IgD-negative memory B cell (primary cell): ENCODE measurements at regions not wholly inside any gene's neighbourhood (a gene's known extent, or its start where the extent isn't known, plus 50 kb on each side); places are given as distances from the start of the nearest gene placed in this dataset.
"Not testable (repeated sequence)": the region's sequence is repeated elsewhere in the genome, so short reads cannot be mapped to it uniquely, and the experiment has no call there.

ENCODE experiments used
- H3K27ac Mint-ChIP-seq, 3 donors: one replicate each; pipeline ENCODE4 v1.8.0; 2020 to 2022; ENCODE audit warnings: mild to moderate bottlenecking in 3 of 3, mixed read lengths in 3 of 3, moderate library complexity in 1 of 3
- H3K27me3 Mint-ChIP-seq: one replicate; pipeline ENCODE4 v1.8.0; 2021; ENCODE audit warnings: mixed read lengths
- H3K36me3 Mint-ChIP-seq: one replicate; pipeline ENCODE4 v1.8.0; 2020; ENCODE audit warnings: mild to moderate bottlenecking, mixed read lengths
- H3K4me1 Mint-ChIP-seq, 3 donors: one replicate each; pipeline ENCODE4 v1.8.0; 2020 to 2022; ENCODE audit warnings: mixed read lengths in 3 of 3, mild to moderate bottlenecking in 1 of 3
- H3K4me3 Mint-ChIP-seq, 4 donors: one replicate each; pipeline ENCODE4 v1.8.0; 2020 to 2022; ENCODE audit warnings: mild to moderate bottlenecking in 4 of 4, mixed read lengths in 4 of 4, moderate library complexity in 3 of 4
- H3K9me3 Mint-ChIP-seq, 3 donors: one replicate each; pipeline ENCODE4 v1.8.0; 2020 to 2021; ENCODE audit warnings: mixed read lengths in 3 of 3, mild to moderate bottlenecking in 1 of 3

GRCh38 chr18:78799382-78800089, 180.1 kb upstream of the SALL3 start:
- no peaks in the 10 kb centered on the region for H3K4me1 Mint-ChIP-seq
- peak overlapping the region in 1 of 3 donors; percentile 0 for H3K27ac Mint-ChIP-seq

DNA sequence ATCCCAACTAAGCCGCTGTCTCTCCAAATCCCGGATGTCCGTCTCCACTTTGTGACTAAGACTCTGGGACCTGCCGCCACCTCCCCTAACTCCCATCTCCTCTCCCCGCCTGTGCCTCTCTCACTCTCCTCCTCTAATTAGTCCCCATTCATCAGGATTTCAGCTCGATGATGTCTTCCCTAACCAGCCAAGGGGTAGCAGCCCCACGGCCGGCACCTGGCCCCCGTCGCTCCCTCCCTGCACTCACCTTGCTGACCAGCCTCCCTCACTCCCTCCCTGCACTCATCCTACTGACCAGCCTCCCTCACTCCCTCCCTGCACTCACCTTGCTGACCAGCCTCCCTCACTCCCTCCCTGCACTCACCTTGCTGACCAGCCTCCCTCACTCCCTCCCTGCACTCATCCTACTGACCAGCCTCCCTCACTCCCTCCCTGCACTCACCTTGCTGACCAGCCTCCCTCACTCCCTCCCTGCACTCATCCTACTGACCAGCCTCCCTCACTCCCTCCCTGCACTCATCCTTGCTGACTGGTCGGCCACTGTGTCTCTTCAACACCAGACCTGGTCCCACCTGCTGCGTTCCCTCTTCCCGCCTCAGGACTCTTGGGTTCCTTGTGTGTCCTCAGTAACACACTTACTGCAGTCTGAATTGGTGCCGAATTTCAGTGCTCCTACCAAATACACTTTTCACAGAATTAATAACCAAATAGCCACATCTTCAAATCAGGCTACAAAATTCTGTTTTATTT, 179.3 kb upstream of the SALL3 start:
- H3K4me3 Mint-ChIP-seq, H3K36me3 Mint-ChIP-seq, H3K9me3 Mint-ChIP-seq, H3K4me1 Mint-ChIP-seq, H3K27ac Mint-ChIP-seq, H3K27me3 Mint-ChIP-seq: not testable (repeated sequence)

More at GRCh38 chr18:78799382-78800089, 180.1 kb upstream of the SALL3 start:
- Mint-ChIP-seq H3K36me3 (no peaks in the 10 kb centered on the region), H3K9me3 (peaks cover 4 to 5% (median 4%) of the 10 kb centered on the region in 3 donors), H3K27me3 (no peaks in the 10 kb centered on the region), H3K4me3 (no peak overlapping the region)

- Mint-ChIP-seq H3K9me3 (peaks cover 4 to 5% (median 4%) of the 10 kb centered on the region in 3 donors), H3K36me3 (no peaks in the 10 kb centered on the region), H3K27me3 (no peaks in the 10 kb centered on the region), H3K4me3 (no peak overlapping the region), H3K27ac (no peak overlapping the region), H3K4me1 (no peaks in the 10 kb centered on the region)
Observed at GRCh38 chr18:78801011-78801410, 178.6 kb upstream of the SALL3 start.

- no peak overlapping the region for H3K27ac Mint-ChIP-seq
- no peaks in the 10 kb centered on the region for H3K4me1 Mint-ChIP-seq
- no peaks in the 10 kb centered on the region for H3K27me3 Mint-ChIP-seq
- peaks cover 0 to 4% (median 4%) of the 10 kb centered on the region in 3 donors for H3K9me3 Mint-ChIP-seq
- no peaks in the 10 kb centered on the region for H3K36me3 Mint-ChIP-seq
- H3K4me3 Mint-ChIP-seq: no peak overlapping the region
Observed at GRCh38 chr18:78803104-78803503, 176.5 kb upstream of the SALL3 start.

GRCh38 chr18:78804206-78805030, 175.2 kb upstream of the SALL3 start:
- Mint-ChIP-seq H3K27ac (no peak overlapping the region), H3K27me3 (no peaks in the 10 kb centered on the region), H3K9me3 (peaks cover 0 to 4% (median 2%) of the 10 kb centered on the region in 3 donors), H3K4me3 (no peak overlapping the region), H3K36me3 (no peaks in the 10 kb centered on the region), H3K4me1 (no peaks in the 10 kb centered on the region)

GRCh38 chr18:78805840-78806239, 173.8 kb upstream of the SALL3 start:
- H3K4me3 Mint-ChIP-seq: peak overlapping the region in 1 of 4 donors; percentile 12
- H3K4me1 Mint-ChIP-seq: no peaks in the 10 kb centered on the region
- no peaks in the 10 kb centered on the region for H3K36me3 Mint-ChIP-seq
- H3K9me3 Mint-ChIP-seq: peaks cover 0 to 4% (median 2%) of the 10 kb centered on the region in 3 donors
- H3K27ac Mint-ChIP-seq: peak overlapping the region in 1 of 3 donors; percentile 69
- no peaks in the 10 kb centered on the region for H3K27me3 Mint-ChIP-seq

DNA sequence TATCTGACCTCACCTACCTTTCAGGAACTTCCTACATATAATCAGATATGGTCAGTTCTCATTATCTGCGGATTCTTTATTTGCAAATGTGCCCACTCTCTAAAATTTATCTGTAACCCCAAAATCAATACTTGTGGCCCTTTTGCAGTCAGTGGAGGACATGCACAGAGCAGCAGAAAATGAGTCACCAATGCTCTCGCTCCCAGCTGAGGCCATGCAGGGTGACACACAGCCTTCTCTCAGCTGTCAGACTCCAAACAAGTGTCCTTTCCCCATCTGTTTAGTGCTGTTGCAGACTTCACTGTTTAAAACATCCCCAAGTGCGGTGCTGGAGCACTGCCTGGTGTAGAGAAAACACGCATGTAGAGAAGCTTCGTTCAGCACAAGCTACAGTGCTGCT, 171.9 kb upstream of the SALL3 start:
- no peaks in the 10 kb centered on the region for H3K36me3 Mint-ChIP-seq

DNA sequence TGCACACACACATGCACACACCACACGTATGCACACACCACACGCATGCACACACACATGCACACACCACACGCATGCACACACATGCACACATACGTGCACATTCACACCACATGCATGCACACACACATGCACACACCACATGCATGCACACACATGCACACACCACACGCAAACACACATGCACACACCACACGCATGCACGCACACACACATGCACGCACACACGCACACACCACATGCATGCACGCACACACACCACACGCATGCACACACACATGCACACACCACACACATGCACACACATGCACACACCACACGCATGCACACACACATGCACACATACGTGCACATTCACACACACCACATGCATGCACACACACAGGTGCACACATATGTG, 169.8 kb upstream of the SALL3 start:
- H3K27ac Mint-ChIP-seq: no peak overlapping the region
- no peaks in the 10 kb centered on the region for H3K4me1 Mint-ChIP-seq
- H3K27me3 Mint-ChIP-seq: no peaks in the 10 kb centered on the region
- H3K36me3 Mint-ChIP-seq: no peaks in the 10 kb centered on the region
- peaks cover 0 to 2% (median 2%) of the 10 kb centered on the region in 3 donors for H3K9me3 Mint-ChIP-seq
- H3K4me3 Mint-ChIP-seq: peak overlapping the region in 1 of 4 donors; percentile 59

More for the DNA sequence above, 171.9 kb upstream of the SALL3 start:
- Mint-ChIP-seq H3K27me3 (no peaks in the 10 kb centered on the region), H3K4me1 (no peaks in the 10 kb centered on the region), H3K27ac (no peak overlapping the region), H3K4me3 (no peak overlapping the region), H3K9me3 (peaks cover 0 to 4% (median 2%) of the 10 kb centered on the region in 3 donors)

- H3K36me3 Mint-ChIP-seq: no peaks in the 10 kb centered on the region
- no peak overlapping the region for H3K4me3 Mint-ChIP-seq
- H3K9me3 Mint-ChIP-seq: peaks cover 0 to 2% (median 2%) of the 10 kb centered on the region in 3 donors
- H3K4me1 Mint-ChIP-seq: no peaks in the 10 kb centered on the region
- H3K27ac Mint-ChIP-seq: no peak overlapping the region
- no peaks in the 10 kb centered on the region for H3K27me3 Mint-ChIP-seq
Observed at GRCh38 chr18:78810706-78811105, 168.9 kb upstream of the SALL3 start.

GRCh38 chr18:78812067-78812466, 167.6 kb upstream of the SALL3 start:
- peaks cover 0 to 2% (median 2%) of the 10 kb centered on the region in 3 donors for H3K9me3 Mint-ChIP-seq
- no peaks in the 10 kb centered on the region for H3K4me1 Mint-ChIP-seq
- H3K4me3 Mint-ChIP-seq: peak overlapping the region in 1 of 4 donors; percentile 22
- no peaks in the 10 kb centered on the region for H3K36me3 Mint-ChIP-seq
- H3K27ac Mint-ChIP-seq: no peak overlapping the region
- no peaks in the 10 kb centered on the region for H3K27me3 Mint-ChIP-seq

- no peaks in the 10 kb centered on the region for H3K4me1 Mint-ChIP-seq
- H3K36me3 Mint-ChIP-seq: no peaks in the 10 kb centered on the region
- H3K9me3 Mint-ChIP-seq: peaks cover 0 to 2% (median 2%) of the 10 kb centered on the region in 3 donors
- no peak overlapping the region for H3K27ac Mint-ChIP-seq
- no peak overlapping the region for H3K4me3 Mint-ChIP-seq
- no peaks in the 10 kb centered on the region for H3K27me3 Mint-ChIP-seq
Observed at GRCh38 chr18:78813156-78813555, 166.5 kb upstream of the SALL3 start.

- Mint-ChIP-seq H3K4me1 (no peaks in the 10 kb centered on the region), H3K4me3 (no peak overlapping the region), H3K27me3 (no peaks in the 10 kb centered on the region), H3K9me3 (peaks cover 0 to 2% (median 2%) of the 10 kb centered on the region in 3 donors), H3K27ac (no peak overlapping the region), H3K36me3 (no peaks in the 10 kb centered on the region)
Observed at GRCh38 chr18:78813936-78814710, 165.5 kb upstream of the SALL3 start.

GRCh38 chr18:78814766-78815165, 164.9 kb upstream of the SALL3 start:
- H3K4me1 Mint-ChIP-seq: no peaks in the 10 kb centered on the region
- peaks cover 0 to 2% (median 2%) of the 10 kb centered on the region in 3 donors for H3K9me3 Mint-ChIP-seq
- H3K27ac Mint-ChIP-seq: no peak overlapping the region
- no peak overlapping the region for H3K4me3 Mint-ChIP-seq
- no peaks in the 10 kb centered on the region for H3K36me3 Mint-ChIP-seq
- H3K27me3 Mint-ChIP-seq: no peaks in the 10 kb centered on the region

DNA sequence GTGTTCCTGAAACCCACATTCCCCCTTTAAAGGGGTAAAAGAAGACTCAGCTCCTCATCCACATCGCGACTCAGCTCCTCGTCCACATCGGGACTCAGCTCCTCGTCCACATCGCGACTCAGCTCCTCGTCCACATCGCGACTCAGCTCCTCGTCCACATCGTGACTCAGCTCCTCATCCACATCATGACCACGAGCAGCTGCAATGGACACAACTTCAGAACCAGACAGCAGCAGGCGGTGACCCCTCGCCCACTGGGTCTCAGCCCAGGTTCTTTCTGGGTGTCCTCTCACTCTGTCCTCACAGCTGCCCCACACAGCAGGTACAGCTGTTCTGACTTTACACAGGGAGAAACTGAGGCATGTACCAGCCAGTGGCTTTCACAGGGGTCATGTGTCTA, 163.5 kb upstream of the SALL3 start:
- Mint-ChIP-seq H3K27ac (no peak overlapping the region), H3K4me1 (no peaks in the 10 kb centered on the region), H3K9me3 (peaks cover 0 to 2% (median 0%) of the 10 kb centered on the region in 3 donors), H3K4me3 (no peak overlapping the region), H3K36me3 (no peaks in the 10 kb centered on the region), H3K27me3 (no peaks in the 10 kb centered on the region)
